ENCODE measurements at regions not wholly inside any gene's neighbourhood (a gene's known extent, or its start where the extent isn't known, plus 50 kb on each side); places are given as distances from the start of the nearest gene placed in this dataset.

GRCh38 chr19:30780456-30780855 lies 408.3 kb downstream of the ZNF536 start:
- TF ChIP-seq POLR2A (IDR thresholded peaks at IDR 0.05; ENCODE audit: low read depth, low read length) (no peak), POLR2AphosphoS5 (IDR thresholded peaks at IDR 0.05; ENCODE audit: low read depth, low read length) (no peak), SPI1 (IDR thresholded peaks at IDR 0.05; ENCODE audit: low read depth, low read length) (no peak), TAF1 (IDR thresholded peaks at IDR 0.05; ENCODE audit: low read depth, low read length) (no peak), POU2F2 (IDR thresholded peaks at IDR 0.05; ENCODE audit: low read depth, low read length) (no peak)
